ENCODE measurements at regions not wholly inside any gene's neighbourhood (a gene's known extent, or its start where the extent isn't known, plus 50 kb on each side); places are given as distances from the start of the nearest gene placed in this dataset.
"Not testable (repeated sequence)": the region's sequence is repeated elsewhere in the genome, so short reads cannot be mapped to it uniquely, and the experiment has no call there.

GRCh38 chr5:120817044-120817985 lies 353.2 kb downstream of the PRR16 start:
- no peak for DNase-seq (ENCODE audit: low read depth)

DNA sequence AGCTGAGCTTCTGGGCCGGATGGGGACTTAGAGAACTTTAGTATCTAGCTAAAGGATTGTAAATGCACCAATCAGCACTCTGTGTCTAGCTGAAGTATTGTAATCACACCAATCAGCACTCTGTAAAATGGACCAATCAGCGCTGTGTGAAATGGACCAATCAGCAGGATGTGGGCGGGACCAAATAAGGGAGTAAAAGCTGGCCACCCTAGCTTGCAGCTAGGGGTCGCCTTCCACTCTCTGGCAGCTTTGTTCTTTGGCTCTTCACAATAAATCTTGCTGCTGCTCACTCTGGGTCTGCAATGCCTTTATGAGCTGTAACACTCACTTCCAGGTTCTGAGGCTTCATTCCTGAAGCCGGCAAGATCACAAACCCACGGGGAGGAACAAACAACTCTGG lies 354.0 kb downstream of the PRR16 start:
- DNase-seq (ENCODE audit: low read depth) = no peak

DNA sequence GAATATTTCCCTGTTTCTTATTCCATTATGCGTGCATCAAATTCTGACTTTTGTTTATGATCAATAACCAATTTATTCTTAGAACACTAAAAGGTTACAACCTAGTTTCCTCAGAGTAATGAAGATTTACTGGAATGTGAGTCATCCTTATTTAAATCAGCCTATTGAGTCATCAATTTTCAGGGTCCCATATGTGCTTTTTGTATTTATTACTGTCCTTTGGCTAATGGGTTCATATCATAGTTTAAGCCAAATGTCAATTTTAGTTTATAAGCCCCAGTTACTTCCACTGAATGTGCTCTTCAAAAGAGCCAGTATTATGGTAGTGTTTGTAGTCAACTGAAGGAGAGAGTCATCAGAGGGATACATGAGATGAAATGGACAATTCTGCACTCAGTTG lies 359.2 kb downstream of the PRR16 start:
- DNase-seq (ENCODE audit: low read depth) = no peak

DNA sequence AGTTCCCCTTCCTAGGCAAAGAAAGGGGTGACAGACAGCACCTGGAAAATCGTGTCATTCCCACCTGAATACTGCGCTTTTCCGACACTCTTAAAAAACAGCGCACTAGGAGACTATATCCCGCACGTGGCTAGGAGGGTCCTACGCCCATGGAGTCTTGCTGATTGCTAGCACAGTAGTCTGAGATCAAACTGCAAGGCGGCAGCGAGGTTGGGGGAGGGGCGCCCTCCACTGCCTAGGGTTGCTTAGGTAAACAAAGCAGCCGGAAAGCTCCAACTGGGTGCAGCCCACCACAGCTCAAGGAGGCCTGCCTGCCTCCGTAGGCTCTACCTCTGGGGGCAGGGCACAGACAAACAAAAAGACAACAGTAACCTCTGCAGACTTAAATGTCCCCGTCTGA lies 367.5 kb downstream of the PRR16 start:
- not testable (repeated sequence) for DNase-seq (ENCODE audit: low read depth)

DNA sequence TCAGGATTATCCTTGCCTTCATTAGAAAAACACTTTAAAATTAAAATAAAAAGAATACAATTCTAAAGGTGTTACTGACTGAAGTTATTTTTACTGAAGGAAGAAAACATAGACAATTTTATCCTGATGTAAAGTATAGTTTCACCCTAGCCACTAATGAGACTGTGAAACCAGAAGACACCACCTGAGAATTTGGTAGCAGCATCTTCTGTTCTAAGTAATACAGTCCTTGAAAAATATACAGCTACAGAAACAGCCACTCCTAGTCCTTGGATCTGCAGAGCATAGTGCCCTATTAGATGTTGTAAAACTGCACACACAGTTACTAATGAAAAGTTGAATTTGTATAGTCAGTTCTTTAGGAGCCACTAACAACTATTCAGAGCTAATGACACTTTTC lies 377.7 kb downstream of the PRR16 start:
- DNase-seq (ENCODE audit: low read depth) = no peak

DNA sequence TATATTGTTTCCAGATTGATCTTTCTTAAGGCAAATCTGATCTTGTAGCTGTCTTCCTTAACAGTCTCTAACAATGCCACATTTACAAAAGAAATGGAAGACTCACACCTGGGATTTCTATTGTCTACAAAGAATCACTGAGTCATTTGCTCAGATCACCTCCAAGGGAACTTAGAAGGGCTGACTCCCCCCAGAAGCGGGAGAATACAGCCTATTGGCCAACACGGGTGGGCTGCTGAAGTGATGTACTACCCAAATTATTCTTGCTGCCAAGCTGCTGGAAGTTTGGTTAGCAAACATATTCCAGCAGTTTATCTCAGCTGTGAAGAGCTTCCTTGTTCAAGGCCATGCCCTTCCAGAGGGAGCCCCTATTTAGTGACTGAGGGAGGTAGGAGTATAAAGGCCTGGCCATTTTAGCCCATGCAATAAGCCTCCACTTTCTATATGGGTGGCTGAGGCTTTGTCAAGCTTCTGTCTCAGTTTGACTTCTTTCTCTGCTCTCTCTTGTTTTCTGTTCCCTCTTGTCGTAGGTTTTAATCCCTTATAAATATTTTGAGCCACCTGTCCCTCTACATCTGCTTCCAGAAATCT lies 379.4 kb downstream of the PRR16 start:
- no peak for DNase-seq (ENCODE audit: low read depth)

DNA sequence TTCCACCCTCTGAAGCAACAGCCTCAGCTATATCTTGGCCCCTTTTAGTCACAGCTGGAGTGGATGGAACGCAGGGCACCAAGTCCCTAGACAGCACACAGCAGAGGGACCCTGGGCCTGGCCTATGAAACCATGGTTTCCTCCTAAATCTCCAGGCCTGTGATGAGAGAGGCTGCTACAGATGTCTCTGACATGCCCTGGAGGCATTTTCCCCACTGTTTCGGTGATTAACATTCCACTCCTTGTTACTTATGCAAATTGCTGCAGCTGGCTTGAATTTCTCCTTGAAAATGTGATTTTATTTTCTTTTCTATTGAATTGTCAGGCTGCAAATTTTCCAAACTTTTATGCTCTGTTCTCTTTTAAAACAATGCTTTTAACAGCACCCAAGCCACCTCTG lies 384.8 kb downstream of the PRR16 start:
- DNase-seq (ENCODE audit: low read depth) = no peak

GRCh38 chr5:120852222-120852860 lies 388.2 kb downstream of the PRR16 start:
- DNase-seq (ENCODE audit: low read depth) = no peak

- no peak for DNase-seq (ENCODE audit: low read depth)
These were observed 402.9 kb downstream of the PRR16 start for GRCh38 chr5:120866997-120867396.

DNA sequence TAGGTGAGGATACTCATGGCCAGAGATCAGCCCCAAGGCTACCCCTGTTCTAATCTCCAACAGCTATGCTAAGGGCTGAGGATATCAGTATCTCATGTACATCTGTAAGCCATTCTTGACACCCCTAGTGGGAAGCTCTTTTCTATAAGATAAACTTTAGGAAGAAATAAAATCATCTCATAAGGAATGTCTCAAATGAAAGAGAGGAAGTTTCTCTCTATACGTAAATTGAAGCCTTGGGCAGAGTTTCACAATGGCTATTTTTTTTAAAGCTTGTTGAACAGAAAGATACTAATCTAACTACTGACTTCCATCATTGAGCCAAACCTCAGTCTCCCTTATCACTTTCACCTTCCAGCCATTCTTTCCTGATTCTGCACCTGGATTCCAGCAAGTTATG lies 405.7 kb downstream of the PRR16 start:
- DNase-seq (ENCODE audit: low read depth) = no peak

DNA sequence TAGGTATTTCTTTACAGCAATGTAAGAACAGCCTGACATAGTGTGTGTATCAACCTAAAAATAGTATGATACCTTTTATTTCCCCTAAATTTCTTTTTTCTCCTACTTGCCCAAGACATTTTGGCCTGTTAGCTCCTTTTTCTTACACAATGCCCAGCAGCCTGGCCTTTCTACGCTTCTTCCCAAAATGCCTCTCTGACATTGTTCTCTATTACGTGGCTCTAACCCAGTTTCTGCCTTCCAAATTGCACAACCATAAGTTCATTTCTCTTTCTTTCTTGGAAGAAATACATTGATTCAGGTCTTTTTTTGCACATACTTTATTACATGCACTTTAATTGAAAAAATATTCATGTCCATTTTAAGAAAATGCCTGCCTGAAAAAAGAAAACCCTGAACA lies 408.2 kb downstream of the PRR16 start:
- no peak for DNase-seq (ENCODE audit: low read depth)

DNA sequence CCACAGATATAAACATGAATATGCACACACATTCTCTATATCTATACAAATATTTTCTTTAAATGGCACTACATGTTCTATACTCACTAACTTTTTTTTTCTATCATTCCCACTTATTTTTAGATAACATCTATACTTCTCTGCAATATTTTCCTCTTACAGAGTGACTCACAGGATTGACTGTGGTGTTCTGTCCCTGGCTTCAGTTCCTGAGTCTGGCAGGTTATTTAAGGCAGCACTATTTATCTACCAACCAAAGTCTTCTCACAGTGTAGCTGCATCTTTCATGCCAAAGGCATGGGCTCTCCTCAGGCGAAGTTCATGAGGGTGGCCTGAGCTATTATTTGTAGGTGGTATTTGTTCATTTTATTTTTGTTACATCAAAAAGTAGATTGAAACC lies 409.0 kb downstream of the PRR16 start:
- DNase-seq (ENCODE audit: low read depth) = no peak

DNA sequence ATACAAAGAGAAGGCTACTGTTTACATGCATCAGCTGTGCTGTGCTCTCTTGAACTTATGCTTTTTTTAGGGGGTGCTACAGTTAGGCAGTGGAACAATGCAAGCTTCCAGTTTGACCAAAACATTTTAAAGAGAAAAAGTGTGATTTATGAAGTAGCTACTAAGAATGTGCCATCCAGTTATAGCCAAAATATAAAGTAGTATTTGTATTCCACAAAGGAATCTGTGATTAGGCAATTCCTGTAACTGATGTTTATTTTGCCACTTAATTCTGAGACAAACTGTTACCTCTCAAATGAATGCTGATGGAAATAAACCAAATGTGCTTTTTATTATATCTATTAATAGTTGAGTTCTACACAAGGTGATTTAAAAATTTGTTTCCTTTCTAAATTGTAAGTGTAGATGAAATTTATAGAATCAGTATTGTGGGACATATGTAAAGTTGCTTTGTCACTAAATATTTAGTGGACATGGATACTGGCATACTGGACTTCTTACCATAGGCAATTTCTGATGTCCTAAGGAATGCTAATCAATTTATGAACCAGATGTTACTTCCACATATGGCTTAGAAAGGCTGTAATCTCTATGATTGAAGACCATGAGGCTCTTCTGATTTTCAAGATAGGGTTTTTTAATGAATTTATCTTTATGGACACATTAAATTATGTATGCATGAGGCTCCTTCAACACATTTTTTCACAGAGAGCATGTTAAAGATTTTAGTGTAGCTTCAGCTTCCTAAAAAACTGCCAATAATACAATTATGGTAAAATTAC lies 410.2 kb downstream of the PRR16 start:
- no peak for DNase-seq (ENCODE audit: low read depth)

DNA sequence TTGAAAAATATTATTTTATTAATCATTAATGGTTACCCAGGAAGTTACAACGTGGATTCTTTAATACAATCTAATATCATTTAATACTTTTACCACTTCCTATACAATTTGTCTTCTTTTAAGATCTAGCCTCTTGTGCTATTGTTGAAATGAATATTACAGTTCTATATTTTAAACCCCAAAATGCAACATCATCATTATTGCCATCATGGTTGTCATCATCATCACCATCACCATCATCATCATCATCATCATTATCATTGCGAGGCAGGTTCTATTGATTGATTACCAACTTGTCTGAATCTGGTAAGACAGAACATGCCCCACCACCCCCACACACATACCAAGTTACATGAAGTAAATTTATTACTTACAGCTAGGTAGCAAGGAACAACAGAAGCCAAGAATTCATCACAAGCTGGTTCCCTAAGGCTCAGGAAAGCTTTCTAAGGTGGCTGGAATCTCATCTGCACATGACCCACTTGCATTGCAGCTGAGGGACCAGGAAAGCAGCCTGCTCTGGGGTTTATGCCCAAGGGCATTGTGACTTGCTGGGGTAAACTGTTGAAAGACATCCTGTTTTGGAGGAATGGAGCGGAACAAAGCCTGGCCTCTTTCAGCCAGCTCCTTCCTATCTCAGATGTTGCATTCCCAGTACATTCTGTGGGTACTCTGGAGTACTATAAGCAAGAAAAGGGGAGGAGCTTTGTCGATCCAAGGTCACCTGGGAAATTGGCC lies 418.1 kb downstream of the PRR16 start:
- no peak for DNase-seq (ENCODE audit: low read depth)

- no peak for DNase-seq (ENCODE audit: low read depth)
These were observed 422.3 kb downstream of the PRR16 start for GRCh38 chr5:120886351-120886860.

GRCh38 chr5:120895660-120896059 lies 431.6 kb downstream of the PRR16 start:
- DNase-seq (ENCODE audit: low read depth) = no peak

GRCh38 chr5:120901199-120901598 lies 437.1 kb downstream of the PRR16 start:
- peak; percentile 2 for DNase-seq (ENCODE audit: low read depth)

GRCh38 chr5:120907953-120908352 lies 443.9 kb downstream of the PRR16 start:
- no peak for DNase-seq (ENCODE audit: low read depth)

DNA sequence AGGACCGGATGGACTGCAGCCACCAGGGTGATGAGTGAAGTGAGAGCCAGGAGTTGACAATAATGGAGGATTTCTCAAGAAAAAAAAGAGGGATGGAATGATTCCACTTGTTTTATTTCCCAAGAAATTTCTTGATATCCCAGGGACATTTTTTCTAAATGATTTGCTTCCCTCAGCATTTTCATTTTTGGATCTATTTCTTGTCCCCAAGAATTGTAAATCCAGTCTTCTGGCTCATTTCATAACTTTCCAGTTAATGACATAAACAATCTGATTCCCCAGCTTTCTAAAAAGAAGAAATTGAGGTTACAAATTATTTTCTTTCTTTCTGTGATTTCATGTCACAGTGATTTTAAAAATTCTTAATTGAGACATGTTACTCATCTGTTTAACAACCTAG lies 446.5 kb downstream of the PRR16 start:
- DNase-seq (ENCODE audit: low read depth) = no peak

GRCh38 chr5:120913396-120913795 lies 449.3 kb downstream of the PRR16 start:
- DNase-seq (ENCODE audit: low read depth) = no peak
